GM03348 (cell line): ENCODE measurements at regions not wholly inside any gene's neighbourhood (a gene's known extent, or its start where the extent isn't known, plus 50 kb on each side); places are given as distances from the start of the nearest gene placed in this dataset.
A peak's percentile ranks its signal among the peaks of the same experiment; 100 is the strongest.
"Not testable (repeated sequence)": the region's sequence is repeated elsewhere in the genome, so short reads cannot be mapped to it uniquely, and the experiment has no call there.

Source experiments
- DNase-seq: peaks from one replicate; pipeline ENCODE4 v3.0.0; 2012; ENCODE audit warnings: low spot score

- no peak for DNase-seq
These were observed 62.3 kb upstream of the PAGE3 start for GRCh38 chrX:55326985-55327384.

DNA sequence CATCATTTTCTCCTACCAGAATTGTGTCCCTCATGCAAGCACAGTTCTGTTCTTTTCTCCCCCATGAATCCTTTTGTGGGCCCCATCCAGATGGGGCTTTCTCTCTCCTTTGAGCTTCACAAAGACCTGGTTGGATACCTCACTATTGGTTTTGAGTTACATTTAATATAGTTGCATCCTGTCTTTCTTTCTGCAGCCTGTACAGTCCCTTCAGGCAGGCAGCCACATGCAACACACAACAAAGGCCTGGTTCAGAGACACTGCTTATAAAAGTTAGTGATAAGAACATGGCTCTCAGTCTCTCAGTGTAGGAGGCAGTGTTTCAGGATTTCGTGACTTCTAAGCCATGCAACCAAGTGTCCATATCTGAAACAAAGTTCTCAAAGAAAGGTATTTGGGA, 70.6 kb upstream of the PAGE3 start:
- DNase-seq: no peak

DNA sequence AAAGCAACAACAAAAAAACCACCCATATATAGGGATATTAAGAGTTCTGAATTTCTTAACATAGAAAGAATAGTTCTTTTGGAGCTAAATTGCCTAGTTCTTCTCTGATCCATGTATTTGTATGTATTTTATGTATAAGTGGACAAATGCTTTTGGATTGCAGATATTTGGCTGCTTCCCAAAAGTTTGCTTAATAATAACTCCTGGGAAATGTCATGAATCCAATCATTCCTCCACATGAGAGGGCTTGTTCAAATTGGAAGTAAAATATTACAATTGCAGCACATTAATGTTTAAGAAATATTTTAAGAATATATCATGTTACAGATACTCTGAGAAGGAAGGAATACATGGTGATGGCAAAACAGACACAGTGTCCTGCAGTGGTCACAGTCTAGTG, 71.5 kb upstream of the PAGE3 start:
- no peak for DNase-seq

DNA sequence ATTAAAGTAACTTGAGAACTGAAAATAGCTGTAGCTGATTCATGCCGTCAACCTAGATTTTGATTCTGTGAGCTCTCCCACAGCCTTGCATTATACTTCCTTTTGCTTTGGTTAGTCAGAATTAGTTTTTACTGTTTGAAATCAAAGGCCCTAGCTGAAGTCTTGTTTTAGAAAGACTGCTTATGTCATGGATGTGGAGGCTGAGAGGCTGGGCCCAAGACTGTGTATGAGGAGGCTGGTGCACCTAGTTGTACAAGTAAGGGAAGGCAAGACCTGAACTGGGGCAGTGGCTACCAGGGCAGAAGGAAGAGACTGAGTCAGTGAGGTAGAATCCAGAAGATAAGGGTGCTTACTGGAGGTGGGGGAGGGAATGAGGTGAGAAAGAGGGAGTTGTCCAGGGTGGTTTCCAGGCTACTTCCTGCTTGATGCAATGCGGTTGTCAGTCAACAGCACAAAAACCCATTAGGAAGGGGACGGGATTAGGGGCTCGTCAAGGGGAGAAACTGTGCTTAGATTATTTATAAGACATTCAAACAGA, 76.2 kb upstream of the PAGE3 start:
- DNase-seq: no peak

DNA sequence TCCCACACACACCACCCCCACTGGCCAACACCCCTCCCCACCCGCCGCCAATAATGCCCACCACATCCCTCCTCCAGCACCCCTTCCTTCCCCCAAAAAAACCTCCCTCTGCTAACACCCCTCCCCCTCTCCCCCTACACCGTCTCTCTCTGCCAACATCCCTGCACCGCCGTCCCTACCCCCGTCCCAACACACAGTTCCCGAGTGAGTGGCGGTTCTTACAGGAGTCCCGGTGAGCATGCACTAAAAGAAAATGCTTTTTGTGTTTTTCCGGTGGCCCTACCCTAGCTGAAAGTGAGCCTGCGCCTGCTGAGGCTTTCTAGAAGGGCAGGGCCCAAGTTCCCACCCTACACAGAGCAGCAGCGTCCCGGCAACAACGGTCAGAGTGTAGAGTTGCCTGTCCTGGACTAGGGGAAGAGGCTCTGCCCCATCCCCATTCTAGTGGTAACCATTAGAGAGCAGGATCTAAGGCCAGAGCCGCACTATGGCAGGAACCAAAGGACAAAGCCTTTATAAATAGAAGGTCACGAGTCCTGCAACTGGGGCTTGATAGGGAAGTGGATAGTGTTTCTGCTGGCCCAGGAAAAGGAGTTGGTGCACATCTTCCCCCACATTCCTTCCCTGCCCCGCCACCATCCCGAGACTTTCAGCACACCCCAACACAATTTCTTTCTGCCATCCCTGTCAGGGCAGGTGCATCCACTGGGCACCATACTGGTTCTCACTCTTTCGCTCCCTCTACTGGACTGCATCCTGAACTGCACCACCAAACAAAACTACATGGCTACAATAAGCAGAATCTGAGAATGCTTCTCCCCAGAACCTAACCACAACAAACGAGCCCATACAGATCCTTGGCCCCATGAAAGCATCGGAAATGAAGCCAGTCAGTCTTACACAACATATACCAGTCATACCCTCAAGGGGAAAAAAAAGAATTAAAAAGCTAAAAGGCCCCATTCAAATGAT, 78.1 kb upstream of the PAGE3 start:
- DNase-seq: peak; percentile 35

DNA sequence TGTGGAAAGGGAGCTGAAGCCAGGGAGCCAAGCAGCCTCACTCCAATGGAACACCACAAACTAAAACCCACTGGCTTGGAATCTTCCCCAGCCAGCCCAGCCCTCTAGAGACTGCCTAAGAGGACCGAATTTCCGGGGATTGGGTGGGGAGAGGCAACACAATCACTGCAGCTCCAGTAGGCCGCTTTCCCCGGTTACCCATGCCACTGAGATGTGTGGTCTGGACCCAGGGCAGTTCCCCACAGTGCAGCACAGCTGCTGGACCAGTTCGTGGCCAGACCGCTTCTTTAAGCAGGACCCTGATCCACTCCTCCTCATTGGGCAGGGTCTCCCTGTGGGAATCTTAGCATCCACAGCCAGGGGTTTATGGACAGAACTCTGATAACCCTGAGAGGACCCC, 91.9 kb upstream of the PAGE3 start:
- no peak for DNase-seq

- no peak for DNase-seq
These were observed 92.5 kb upstream of the PAGE3 start for GRCh38 chrX:55357236-55357635.

GRCh38 chrX:55379396-55379795, 72.5 kb upstream of the MAGEH1 start:
- no peak for DNase-seq

GRCh38 chrX:55389376-55389775, 62.6 kb upstream of the MAGEH1 start:
- DNase-seq: no peak

DNA sequence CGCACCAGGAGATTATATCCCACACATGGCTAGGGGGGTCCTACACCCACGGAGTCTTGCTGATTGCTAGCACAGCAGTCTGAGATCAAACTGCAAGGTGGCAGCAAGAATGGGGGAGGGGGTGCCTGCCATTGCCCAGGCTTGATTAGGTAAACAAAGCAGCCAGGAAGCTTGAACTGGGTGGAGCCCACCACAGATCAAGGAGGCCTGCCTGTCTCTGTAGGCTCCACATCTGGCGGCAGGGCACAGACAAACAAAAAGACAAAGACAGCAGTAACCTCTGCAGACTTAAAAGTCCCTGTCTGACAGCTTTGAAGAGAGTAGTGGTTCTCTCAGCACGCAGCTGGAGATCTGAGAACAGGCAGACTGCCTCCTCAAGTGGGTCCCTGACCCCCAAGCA, 55.1 kb upstream of the MAGEH1 start:
- DNase-seq: not testable (repeated sequence)
